Astrocyte of the spinal cord (primary cell): ENCODE measurements at regions not wholly inside any gene's neighbourhood (a gene's known extent, or its start where the extent isn't known, plus 50 kb on each side); places are given as distances from the start of the nearest gene placed in this dataset.

Experiments used
- DNase-seq: peaks from one replicate; pipeline ENCODE4 v3.0.0; 2011; ENCODE audit warnings: low read depth, low spot score
- H3K4me3 ChIP-seq: 2 replicates; pipeline ENCODE4 v1.5.1; 2011; ENCODE audit warnings: low read depth, mild to moderate bottlenecking, low read length, moderate library complexity
- CTCF ChIP-seq: IDR thresholded peaks from 2 replicates; pipeline ENCODE4 v1.5.1; 2012; ENCODE audit warnings: low read depth, mild to moderate bottlenecking, low read length, inconsistent platforms
- in situ Hi-C: cut with HindIII; loops from 2 replicates; pipeline ENCODE4 v1.10.0; 2017; ENCODE audit warnings: low sequenced_read_pairs

- TF ChIP-seq CTCF, result no peak
Measured at GRCh38 chr2:59567151-59567550, 986.3 kb downstream of the BCL11A start.

GRCh38 chr2:59566739-59567138, 986.7 kb downstream of the BCL11A start:
- no peak for TF ChIP-seq CTCF

More at GRCh38 chr2:59567151-59567550, 986.3 kb downstream of the BCL11A start:
- H3K4me3 ChIP-seq, result no peak overlapping the region
- no peak for DNase-seq
- in situ Hi-C loops, result no loop called here

GRCh38 chr2:59561281-59561680, 992.2 kb downstream of the BCL11A start:
- no peak for DNase-seq
- no peak for TF ChIP-seq CTCF
- in situ Hi-C loops, result no loop called here
- H3K4me3 ChIP-seq, result no peak overlapping the region

More at GRCh38 chr2:59566739-59567138, 986.7 kb downstream of the BCL11A start:
- no peak overlapping the region for H3K4me3 ChIP-seq
- in situ Hi-C loops, result no loop called here
- DNase-seq, result no peak

GRCh38 chr2:59560769-59561168, 992.7 kb downstream of the BCL11A start:
- DNase-seq, result no peak
- no peak for TF ChIP-seq CTCF
- in situ Hi-C loops, result no loop called here
- no peak overlapping the region for H3K4me3 ChIP-seq

- no peak overlapping the region for H3K4me3 ChIP-seq
- no peak for DNase-seq
- no peak for TF ChIP-seq CTCF
- in situ Hi-C loops, result no loop called here
Measured at GRCh38 chr2:59540864-59541263, 1012.6 kb downstream of the BCL11A start.

GRCh38 chr2:59538398-59538911, 1015.0 kb downstream of the BCL11A start:
- DNase-seq, result no peak

More at GRCh38 chr2:59538398-59538911, 1015.0 kb downstream of the BCL11A start:
- in situ Hi-C loops, result no loop called here
- no peak for TF ChIP-seq CTCF
- H3K4me3 ChIP-seq, result no peak overlapping the region
